ENCODE measurements at regions not wholly inside any gene's neighbourhood (a gene's known extent, or its start where the extent isn't known, plus 50 kb on each side); places are given as distances from the start of the nearest gene placed in this dataset.
"Not testable (repeated sequence)": the region's sequence is repeated elsewhere in the genome, so short reads cannot be mapped to it uniquely, and the experiment has no call there.

GRCh38 chr15:24835301-24835700 lies 119.5 kb upstream of the SNRPN start:
- no peak for DNase-seq

- DNase-seq, result peak in 39 of 58 donors; percentile 1 to 59 (median 17)
Measured at GRCh38 chr15:24848050-24848449, 106.7 kb upstream of the SNRPN start.

DNA sequence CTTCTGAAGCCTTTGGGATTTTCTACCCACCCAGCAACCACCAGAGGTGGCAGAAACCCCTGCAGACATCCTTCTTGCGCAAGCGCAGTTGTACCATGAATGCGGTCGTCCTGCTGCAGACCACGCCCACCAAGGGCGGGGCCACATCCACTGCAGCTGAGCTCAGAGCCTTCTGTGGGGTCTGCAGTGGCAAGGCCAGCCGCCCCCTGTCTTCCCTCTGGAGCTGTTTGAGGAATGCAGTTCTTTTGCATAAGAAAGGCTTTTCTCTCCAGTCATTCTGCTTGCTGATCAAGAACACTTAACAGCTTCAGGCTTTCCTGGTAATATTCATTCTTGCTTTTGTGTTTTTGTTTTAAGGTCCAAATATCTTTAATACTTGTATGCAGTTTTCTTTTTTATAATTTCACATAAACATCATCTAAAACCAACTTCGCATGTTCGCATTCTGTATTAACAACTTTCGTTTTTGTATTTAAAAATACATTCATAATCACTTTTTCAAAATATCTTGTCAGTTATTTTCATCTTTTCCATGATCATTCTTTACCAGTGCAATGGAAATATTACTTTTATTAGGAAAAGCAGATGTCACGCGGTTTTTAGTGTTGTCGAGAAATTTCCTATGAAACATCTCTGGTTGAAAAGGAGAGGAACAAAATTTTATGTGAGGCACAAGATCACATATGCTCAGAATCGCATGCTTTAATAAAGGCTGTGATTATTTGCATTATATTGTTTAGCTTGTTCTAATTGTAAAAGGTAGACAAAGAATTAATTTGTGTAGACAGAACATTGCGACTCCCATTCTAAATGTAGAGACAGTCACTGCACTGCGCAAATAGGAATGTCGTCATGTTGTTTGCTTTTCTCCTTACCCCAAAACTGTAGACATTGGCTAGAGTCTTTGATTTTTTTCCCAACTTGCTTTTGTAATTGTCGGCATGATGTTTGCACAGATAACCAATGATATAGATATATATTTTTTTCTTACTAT lies 98.1 kb upstream of the SNRPN start:
- DNase-seq, result peak in 26 of 58 donors; percentile 1 to 61 (median 16)

GRCh38 chr15:24857763-24858162 lies 97.0 kb upstream of the SNRPN start:
- no peak for DNase-seq

DNA sequence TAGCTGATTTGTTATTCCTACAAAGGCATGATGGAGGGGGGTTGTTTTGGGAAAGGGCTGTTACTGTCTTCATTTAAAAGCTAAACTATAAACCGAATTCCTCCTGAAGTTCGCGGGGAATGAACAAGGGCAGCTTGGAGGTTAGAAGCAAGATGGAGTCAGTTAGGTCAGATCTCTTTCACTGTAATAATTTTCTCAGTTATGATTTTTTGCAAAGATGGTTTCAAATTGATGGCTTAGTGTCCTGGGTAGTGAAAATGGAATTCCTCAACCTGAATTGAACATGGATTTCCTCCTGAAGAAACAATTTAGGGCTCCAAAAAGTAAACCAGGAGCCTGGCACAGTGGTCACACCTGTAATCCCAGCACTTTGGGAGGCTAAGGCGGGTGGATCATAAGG lies 96.6 kb upstream of the SNRPN start:
- not testable (repeated sequence) for DNase-seq

- no peak for DNase-seq
Measured at GRCh38 chr15:24858737-24859601, 95.8 kb upstream of the SNRPN start.

- DNase-seq, result no peak
Measured at GRCh38 chr15:24861014-24861690, 93.6 kb upstream of the SNRPN start.

- DNase-seq, result no peak
Measured at GRCh38 chr15:24862726-24863521, 91.9 kb upstream of the SNRPN start.

- no peak for DNase-seq
Measured at GRCh38 chr15:24865303-24865702, 89.5 kb upstream of the SNRPN start.

DNA sequence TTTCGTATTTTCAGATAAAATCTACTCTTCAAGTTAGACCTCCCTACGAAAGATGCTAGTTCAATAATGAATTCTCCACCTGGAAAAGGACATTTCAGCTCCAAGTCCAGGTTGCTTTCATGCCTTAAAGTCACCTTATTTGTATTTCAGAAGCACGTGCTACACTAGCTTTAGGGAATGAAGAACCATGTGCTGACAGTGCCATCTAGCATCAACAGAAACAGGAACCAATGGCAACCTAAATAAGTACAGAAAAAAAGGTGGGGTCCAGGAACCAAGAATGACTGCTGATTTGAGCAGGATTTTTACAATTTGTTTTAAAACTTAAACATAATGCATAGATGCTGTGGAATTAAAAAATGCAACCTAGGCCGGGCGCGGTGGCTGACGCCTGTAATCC lies 77.6 kb upstream of the SNRPN start:
- no peak for DNase-seq

DNA sequence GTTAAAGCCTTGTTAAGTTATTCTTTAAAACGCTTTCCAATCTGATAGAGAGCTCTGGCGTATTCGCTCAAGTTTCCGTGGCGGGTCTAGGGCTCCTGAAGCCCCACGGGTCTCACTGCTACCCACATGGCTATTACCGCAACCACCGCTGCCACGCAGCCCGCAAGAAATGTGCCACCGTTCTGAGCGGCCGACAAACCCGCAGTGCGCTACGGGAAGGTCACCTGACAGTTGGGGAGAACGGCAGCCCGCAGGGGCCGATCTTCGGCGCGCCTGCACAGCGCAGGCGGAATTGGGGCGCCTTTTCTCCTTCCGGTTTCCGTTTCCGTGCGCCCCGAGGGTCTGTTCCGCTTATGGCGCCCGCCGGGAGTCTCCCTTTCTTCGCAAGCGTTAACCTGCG lies 76.6 kb upstream of the SNRPN start:
- peak in 50 of 58 donors; percentile 0 to 62 (median 32) for DNase-seq

DNA sequence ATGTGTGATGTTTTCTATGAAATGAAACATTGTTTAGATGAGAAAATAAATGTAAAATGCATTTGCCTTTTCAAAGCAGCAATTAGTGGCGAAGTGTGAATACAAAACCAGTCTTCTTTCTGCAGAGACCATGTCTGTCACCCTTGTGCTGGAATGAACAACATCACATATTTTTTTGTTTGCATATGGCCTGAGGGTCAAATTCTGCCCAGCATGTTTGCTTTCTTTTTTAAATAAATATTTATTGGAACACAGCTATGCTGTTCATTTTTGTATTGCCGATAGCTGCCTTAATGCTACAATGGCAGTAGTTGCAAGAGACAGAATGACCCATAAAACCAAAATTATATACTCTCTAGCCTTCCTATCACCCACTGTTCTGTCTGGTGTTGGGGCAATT lies 75.3 kb upstream of the SNRPN start:
- DNase-seq, result no peak

DNA sequence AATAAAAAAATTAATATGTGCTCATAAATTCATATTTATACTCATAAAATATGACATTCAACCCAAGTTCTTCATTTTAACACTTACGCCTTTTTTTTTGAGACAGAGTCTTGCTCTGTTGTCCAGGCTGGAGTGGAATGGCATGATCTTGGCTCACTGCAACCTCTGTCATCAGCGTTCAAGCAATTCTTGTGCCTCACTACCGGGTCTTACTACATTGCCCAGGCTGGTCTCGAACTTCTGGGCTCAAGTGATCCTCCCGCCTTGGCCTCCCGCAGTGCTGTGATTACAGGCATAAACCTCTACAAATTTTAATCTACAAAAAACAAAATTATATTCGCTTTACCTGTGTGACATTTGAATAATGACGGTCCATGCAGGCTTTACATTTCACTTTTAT lies 74.1 kb upstream of the SNRPN start:
- no peak for DNase-seq

- no peak for DNase-seq
Measured at GRCh38 chr15:24886538-24886937, 68.2 kb upstream of the SNRPN start.

GRCh38 chr15:24898715-24899272 lies 56.0 kb upstream of the SNRPN start:
- DNase-seq, result no peak

DNA sequence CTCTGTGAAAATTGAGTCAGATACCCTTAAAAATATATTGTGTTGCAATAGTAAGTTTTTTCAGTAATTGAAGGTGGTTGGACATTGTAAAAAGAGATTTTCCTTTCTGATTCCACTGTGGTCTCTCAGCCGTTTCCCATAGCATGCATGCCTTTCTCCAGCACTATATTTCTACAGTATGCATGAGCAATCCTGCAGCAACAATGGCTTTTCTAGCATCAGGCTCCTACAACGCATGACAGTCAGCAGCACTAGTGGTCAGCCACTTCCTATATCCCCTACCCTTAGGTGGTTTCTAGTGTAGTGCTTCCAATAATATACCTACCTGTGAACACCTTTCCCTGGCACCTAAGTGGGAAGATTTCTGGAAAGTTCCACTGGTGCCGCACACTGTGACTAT lies 55.4 kb upstream of the SNRPN start:
- no peak for DNase-seq

- no peak for DNase-seq
Measured at GRCh38 chr15:24899795-24900194, 55.0 kb upstream of the SNRPN start.

DNA sequence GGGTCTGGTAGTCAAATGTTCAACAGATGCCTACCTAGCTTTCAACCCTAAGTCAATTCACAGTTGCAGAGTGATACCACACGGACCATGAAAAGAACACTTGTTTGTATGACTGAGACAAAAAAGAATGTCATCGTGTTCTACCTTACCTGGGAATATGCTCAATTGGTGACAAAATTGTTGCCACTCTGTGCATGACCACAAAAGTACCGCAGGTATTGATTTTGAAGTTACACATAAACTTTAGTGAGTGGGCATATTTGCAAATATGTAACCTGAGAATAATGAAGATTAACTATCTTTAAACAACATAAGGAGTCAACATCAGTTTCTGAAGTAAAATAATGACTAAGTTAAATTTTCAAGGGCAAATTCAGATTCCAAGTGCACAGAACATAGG lies 53.4 kb upstream of the SNRPN start:
- no peak for DNase-seq

All from anterior cingulate cortex (tissue), 58 donors.